Activated T-cell treated with anti-CD3 and anti-CD28 coated beads for 4 hours (primary cell): ENCODE measurements at regions not wholly inside any gene's neighbourhood (a gene's known extent, or its start where the extent isn't known, plus 50 kb on each side); places are given as distances from the start of the nearest gene placed in this dataset.
"Not testable (repeated sequence)": the region's sequence is repeated elsewhere in the genome, so short reads cannot be mapped to it uniquely, and the experiment has no call there.

Source experiments
- DNase-seq: peaks from one replicate; pipeline ENCODE4 v3.0.0-alpha.2; 2020

- DNase-seq, result no peak
These were observed 319.4 kb upstream of the SLC39A10 start for GRCh38 chr2:195337597-195337996.

GRCh38 chr2:195333869-195334268 is 323.2 kb upstream of the SLC39A10 start:
- DNase-seq, result no peak

- DNase-seq, result no peak
These were observed 325.1 kb upstream of the SLC39A10 start for GRCh38 chr2:195331966-195332365.

- no peak for DNase-seq
These were observed 325.9 kb upstream of the SLC39A10 start for GRCh38 chr2:195331129-195331528.

DNA sequence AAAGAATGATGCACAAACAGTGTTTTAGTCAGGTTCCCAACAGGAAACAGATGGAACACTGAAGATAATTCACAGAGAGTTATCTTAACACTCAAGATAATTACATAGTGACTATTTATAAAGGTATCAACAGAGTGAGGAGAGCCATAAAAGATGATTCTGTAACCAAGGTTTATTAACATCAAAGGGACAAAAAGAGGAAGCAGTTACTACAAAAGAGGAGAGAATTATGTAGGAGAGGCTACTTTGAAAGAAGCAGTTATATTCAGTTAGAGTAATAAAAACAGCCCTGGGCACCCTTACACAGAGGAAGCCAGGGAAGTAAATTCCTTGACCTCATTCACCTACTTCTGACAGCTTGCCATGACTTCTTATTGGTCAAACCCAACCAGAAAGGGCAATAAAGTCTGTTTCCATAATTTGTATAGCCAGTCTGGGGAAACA is 326.5 kb upstream of the SLC39A10 start:
- DNase-seq, result no peak

GRCh38 chr2:195329784-195330183 is 327.2 kb upstream of the SLC39A10 start:
- DNase-seq, result not testable (repeated sequence)

DNA sequence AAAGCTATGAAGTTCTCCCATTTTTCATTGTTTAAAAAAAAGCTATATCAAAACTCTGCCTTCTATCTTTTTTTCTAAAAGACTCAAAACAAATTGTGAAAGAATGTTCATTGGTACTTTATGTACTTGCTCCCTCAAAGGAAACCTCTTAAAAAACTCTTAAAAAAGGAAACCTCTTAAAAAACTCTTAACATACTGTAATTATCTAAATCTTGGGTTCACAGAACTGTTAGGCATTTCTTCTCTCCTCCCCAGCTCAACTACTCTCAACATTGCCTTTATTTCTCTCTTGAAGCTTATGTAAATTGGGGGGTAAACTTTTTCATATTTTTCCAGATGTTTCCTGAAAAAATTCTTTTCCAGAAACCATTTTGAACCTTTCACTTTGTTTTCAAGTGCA is 330.5 kb upstream of the SLC39A10 start:
- no peak for DNase-seq

DNA sequence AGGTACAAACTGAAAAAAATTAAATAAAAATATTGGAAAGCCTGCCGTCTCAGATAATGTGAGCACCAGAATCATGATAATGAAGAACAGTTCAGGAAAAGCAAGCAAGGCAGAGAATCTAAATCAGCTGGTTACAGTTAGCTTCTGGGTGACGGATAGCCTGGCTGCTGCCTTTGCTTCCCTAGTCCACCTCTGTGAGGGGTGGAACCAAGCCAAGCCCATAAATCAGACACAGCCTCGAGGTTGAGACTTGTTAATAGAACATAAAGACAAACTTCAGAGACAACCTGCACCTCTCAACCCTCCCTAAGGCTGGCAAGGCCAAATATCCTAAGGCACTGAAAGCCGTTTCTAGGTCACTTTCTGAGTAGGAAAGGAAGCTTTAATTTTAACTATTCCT is 334.7 kb upstream of the SLC39A10 start:
- DNase-seq, result no peak

- DNase-seq, result no peak
These were observed 336.5 kb upstream of the SLC39A10 start for GRCh38 chr2:195320413-195320973.

DNA sequence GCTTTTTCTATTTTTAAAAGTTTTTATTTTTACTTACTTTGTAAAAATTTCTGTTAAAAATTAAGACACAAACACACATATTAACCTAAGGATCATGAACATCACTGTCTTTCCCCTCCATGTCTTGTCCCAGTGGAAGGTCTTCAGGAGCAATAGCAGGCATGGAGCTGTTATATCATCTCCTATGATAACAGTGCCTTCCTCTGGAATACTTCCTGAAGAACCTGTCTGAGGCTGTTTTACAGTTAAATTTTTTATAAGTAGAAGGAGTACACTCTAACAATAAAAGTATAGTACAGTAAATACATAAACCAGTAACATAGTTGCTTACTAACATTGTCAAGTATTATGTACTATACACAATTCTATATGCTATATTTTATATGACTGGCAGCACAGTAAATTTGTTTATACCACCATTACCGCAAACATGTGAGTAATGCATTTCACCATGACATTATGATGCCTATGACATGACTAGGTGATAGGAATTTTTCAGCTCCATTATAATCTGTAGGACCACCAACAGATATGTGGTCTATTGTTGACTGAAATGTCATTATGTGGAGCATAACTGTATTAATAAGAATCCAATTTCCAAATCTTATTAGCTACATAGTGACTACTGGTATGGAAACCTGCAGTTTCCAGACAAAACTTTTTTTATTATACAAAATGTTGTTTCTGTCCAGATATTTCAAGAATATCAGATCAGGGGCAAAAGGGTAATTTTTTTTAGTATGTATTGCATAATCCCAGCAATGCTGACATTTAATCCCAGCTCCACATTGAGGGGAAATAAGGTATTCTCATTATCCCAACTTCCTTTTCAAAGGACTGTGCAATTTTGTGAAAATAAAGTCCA is 337.2 kb upstream of the SLC39A10 start:
- no peak for DNase-seq

GRCh38 chr2:195319112-195319460 is 337.9 kb upstream of the SLC39A10 start:
- no peak for DNase-seq

GRCh38 chr2:195318440-195319111 is 338.4 kb upstream of the SLC39A10 start:
- peak; percentile 24 for DNase-seq

- DNase-seq, result no peak
These were observed 339.5 kb upstream of the SLC39A10 start for GRCh38 chr2:195317550-195317949.

DNA sequence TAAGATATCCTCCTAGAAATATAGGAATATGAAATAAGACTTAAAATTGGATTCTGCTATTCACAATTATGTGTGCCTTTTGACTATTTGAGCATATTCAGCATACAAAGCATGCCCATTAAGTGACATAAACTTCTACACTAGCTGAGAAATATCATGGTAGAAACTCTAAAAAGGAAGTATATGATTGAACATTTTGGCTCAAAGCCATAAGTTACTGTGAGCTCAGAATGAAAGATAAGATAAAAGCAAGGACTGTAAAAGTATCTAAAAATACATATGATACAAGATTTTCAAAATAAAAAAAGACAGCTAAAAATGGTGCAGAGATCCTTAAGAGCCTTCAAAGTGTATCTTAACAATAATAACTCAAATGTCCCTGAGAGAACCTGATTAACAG is 340.5 kb upstream of the SLC39A10 start:
- DNase-seq, result no peak

DNA sequence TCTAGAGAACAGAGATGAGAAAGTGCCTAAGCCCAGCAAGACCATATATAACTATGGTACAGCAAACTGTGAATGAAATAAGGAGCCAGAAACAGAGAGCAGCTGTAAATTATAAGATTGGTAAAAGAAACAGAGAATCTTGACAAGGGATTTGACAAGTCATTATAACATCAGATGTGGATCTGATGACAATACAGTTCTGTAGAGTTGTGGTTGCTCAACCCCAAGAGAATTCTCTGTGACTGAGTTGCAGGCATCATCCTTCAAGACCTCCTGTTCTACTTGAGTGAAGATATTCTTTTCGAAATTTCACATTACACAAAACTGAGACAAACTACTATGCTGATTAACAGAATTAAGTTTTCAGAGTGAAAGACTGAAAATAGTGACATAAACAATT is 343.1 kb upstream of the SLC39A10 start:
- DNase-seq, result no peak

DNA sequence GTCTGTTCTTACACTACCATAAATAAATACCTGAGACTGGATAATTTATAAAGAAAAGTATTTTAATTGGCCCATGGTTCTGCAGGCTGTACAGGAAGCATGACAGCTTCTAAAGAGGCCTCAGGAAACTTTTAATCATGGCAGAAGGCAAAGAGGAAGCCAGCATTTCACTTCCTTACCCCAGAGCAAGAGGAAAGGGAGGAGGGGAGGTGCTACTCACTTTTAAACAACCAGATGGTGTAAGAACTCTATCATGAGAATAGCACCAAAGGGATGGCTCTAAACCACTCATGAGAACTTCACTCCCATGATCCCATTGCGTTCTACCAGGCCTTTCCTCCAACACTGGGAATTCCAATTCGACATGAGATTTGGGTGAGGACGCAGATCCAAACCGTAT is 344.4 kb upstream of the SLC39A10 start:
- DNase-seq, result no peak

DNA sequence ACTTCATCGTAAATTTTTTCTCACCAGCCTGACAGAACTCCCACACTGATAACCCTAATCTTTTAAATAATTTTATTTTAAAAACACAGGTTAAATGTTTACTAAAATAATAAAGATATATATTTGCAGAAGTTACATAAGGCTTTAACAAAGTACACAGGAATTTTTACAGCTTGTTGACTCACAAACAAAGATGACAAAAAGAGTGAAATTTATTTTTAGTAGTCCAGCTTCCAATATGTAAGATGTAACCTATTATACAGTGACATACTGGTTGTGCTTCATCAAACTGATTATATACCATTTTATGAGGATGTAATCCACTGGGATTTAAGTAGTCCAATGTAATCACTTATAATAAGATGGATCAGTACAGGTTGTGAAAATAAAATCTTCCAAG is 348.9 kb upstream of the SLC39A10 start:
- DNase-seq, result no peak

DNA sequence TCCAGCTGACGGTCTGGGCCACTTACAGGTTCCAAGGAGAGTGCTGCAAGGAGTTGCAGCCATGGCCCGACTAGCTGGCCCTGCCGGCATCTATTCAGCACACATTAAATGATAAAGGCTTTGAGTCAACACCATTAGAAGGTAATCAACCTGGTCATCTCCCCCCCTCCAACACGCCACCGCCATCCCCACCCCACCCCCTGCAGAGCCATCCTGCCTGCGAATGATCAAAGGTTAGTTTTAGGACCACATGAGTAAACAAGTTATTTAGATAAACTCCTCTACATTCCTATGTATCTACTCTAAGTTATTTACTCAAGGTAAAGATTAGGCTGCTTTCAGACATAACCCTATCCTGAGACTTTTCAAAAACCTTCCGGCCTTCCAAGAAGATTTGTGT is 349.3 kb upstream of the SLC39A10 start:
- no peak for DNase-seq

DNA sequence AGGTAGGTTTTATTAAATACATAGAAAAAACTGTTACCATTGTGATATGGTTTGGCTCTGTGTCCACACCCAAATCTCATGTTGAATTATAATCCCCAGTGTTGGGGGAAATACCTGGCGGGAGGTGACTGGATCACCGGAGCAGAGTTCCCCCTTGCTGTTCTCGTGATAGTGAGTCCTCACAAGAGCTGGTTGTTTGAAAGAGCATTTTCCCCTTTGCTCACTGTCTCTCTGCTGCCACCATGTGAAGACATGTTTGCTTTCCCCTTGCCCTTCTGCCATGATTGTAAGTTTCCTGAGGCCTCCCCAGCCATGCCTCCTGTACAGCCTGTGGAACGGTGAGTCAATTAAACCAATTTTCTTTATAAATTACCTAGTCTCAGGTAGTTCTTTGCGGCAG is 352.7 kb upstream of the SLC39A10 start:
- DNase-seq, result no peak

GRCh38 chr2:195300631-195301030 is 356.4 kb upstream of the SLC39A10 start:
- no peak for DNase-seq

DNA sequence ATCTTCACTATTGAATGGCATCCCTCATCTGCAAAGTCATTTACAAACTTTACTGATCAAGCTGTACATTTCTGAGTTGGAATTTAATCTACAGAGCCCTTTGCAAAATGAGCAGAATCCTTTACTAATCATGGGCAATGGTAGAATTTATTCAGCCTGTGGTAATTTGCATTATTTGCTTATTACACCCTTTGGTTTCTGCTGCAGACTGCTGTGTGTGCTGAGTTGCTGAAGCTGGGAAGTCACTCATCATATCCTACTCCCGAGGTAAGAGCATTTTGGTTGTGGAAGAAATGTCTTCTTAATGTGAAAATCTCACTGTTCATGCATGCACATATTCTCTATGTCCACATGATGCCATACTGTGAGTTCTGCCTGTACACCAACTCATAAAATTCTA is 357.4 kb upstream of the SLC39A10 start:
- no peak for DNase-seq

GRCh38 chr2:195296490-195296889 is 360.5 kb upstream of the SLC39A10 start:
- no peak for DNase-seq

GRCh38 chr2:195289081-195289480 is 367.9 kb upstream of the SLC39A10 start:
- DNase-seq, result no peak

DNA sequence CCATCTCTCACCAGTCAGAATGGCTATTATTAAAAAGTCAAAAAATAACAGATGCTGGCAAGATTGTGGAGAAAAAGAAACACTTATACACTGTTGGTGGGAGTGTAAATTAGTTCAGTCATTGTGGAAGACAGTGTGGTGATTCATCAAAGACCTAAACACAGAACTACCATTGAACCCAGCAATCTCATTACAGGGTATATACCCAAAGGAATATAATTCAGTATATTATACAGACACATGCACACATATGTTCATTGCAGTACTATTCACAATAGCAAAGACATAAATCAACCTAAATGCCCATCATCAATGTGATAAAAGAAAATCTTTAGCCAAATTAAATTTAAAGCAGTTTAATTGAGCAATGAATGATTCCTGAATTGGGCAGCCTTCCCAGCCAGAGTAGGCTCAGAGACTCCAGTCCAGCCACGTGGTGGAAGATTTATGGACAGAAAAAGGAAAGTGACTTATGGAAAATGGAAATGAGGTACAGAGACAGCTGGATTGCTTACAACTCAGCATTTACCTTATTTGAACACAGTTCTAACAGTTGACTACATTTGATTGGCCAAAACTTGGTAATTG is 377.1 kb upstream of the SLC39A10 start:
- DNase-seq, result no peak
